DND-41 (cell line): ENCODE measurements at regions not wholly inside any gene's neighbourhood (a gene's known extent, or its start where the extent isn't known, plus 50 kb on each side); places are given as distances from the start of the nearest gene placed in this dataset.

Experiments
- CTCF ChIP-seq: IDR thresholded peaks from 2 replicates; pipeline ENCODE4 v1.5.1; 2012; ENCODE audit warnings: borderline replicate concordance, low read length, moderate library complexity, mild to moderate bottlenecking; ENCODE audit not compliant: poor library complexity, severe bottlenecking; ENCODE audit errors: extremely low read depth
- EZH2 ChIP-seq: IDR thresholded peaks from 3 replicates; pipeline ENCODE4 v1.6.1; 2012; ENCODE audit warnings: borderline replicate concordance, low read depth, mild to moderate bottlenecking, moderate library complexity, low read length, inconsistent platforms; ENCODE audit not compliant: severe bottlenecking

- TF ChIP-seq CTCF (no peak), EZH2 (no peak)
Measured at GRCh38 chr11:134949121-134950090, 537.4 kb upstream of the B3GAT1 start.
